CD8-positive, alpha-beta memory T cell (primary cell): ENCODE measurements at regions not wholly inside any gene's neighbourhood (a gene's known extent, or its start where the extent isn't known, plus 50 kb on each side); places are given as distances from the start of the nearest gene placed in this dataset.
"Not testable (repeated sequence)": the region's sequence is repeated elsewhere in the genome, so short reads cannot be mapped to it uniquely, and the experiment has no call there.

ENCODE experiments used
- CTCF ChIA-PET: fragments of 350-600 bp; sonication (Branson Sonifier 250); formaldehyde crosslinking; loops from one replicate; lab custom pipeline; 2021; ENCODE audit warnings: antibody characterized with exemption; lab: Charles Lee
- POLR2A ChIA-PET: fragments of 350-600 bp; sonication (Branson Sonifier 250); formaldehyde crosslinking; loops from one replicate; lab custom pipeline; 2021; ENCODE audit warnings: antibody characterized with exemption; lab: Charles Lee
- DNase-seq, 5 donors: peaks; one replicate each; pipeline versions ENCODE4 v3.0.0 to v3.0.0-alpha.2; 2020 to 2022; ENCODE audit warnings: mixed read lengths in 1 of 5
- H3K27ac ChIP-seq: one replicate; pipeline ENCODE4 v1.7.0; 2013; ENCODE audit warnings: low read depth, mild to moderate bottlenecking, low read length, moderate library complexity
- H3K27me3 ChIP-seq: 2 replicates; pipeline ENCODE4 v1.7.0; 2013; ENCODE audit warnings: low read length, mild to moderate bottlenecking; ENCODE audit not compliant: insufficient read depth, poor library complexity, severe bottlenecking
- H3K36me3 ChIP-seq: 2 replicates; pipeline ENCODE4 v1.7.0; 2013; ENCODE audit warnings: mild to moderate bottlenecking, low read length, moderate library complexity; ENCODE audit not compliant: insufficient read depth
- H3K4me1 ChIP-seq: 2 replicates; pipeline ENCODE4 v1.7.0; 2013; ENCODE audit warnings: mild to moderate bottlenecking, low read length, moderate library complexity; ENCODE audit not compliant: insufficient read depth
- H3K4me3 ChIP-seq: 2 replicates; pipeline ENCODE4 v1.7.0; 2013; ENCODE audit warnings: mild to moderate bottlenecking, low read length
- H3K9me3 ChIP-seq: 2 replicates; pipeline ENCODE4 v1.7.0; 2013; ENCODE audit warnings: mild to moderate bottlenecking, low read length
- H3K27ac Mint-ChIP-seq, 8 donors: one replicate each; pipeline ENCODE4 v1.8.0; 2020 to 2021; ENCODE audit warnings: mixed read lengths in 8 of 8, mild to moderate bottlenecking in 6 of 8, inconsistent platforms in 3 of 8, moderate library complexity in 3 of 8
- H3K27me3 Mint-ChIP-seq, 2 donors: one replicate each; pipeline ENCODE4 v1.8.0; 2020 to 2021; ENCODE audit warnings: mixed read lengths in 2 of 2, mild to moderate bottlenecking in 1 of 2, moderate library complexity in 1 of 2
- H3K36me3 Mint-ChIP-seq, 3 donors: one replicate each; pipeline ENCODE4 v1.8.0; 2020 to 2021; ENCODE audit warnings: mixed read lengths in 3 of 3, inconsistent platforms in 1 of 3, mild to moderate bottlenecking in 1 of 3
- H3K4me1 Mint-ChIP-seq, 3 donors: one replicate each; pipeline ENCODE4 v1.8.0; 2020 to 2021; ENCODE audit warnings: mixed read lengths in 3 of 3, inconsistent platforms in 1 of 3, mild to moderate bottlenecking in 1 of 3
- H3K4me3 Mint-ChIP-seq, 7 donors: one replicate each; pipeline ENCODE4 v1.8.0; 2020 to 2021; ENCODE audit warnings: mixed read lengths in 7 of 7, mild to moderate bottlenecking in 6 of 7, moderate library complexity in 4 of 7, inconsistent platforms in 2 of 7
- H3K9me3 Mint-ChIP-seq, 5 donors: one replicate each; pipeline ENCODE4 v1.8.0; 2020 to 2022; ENCODE audit warnings: mixed read lengths in 5 of 5, mild to moderate bottlenecking in 3 of 5, moderate library complexity in 2 of 5, inconsistent platforms in 1 of 5

DNA sequence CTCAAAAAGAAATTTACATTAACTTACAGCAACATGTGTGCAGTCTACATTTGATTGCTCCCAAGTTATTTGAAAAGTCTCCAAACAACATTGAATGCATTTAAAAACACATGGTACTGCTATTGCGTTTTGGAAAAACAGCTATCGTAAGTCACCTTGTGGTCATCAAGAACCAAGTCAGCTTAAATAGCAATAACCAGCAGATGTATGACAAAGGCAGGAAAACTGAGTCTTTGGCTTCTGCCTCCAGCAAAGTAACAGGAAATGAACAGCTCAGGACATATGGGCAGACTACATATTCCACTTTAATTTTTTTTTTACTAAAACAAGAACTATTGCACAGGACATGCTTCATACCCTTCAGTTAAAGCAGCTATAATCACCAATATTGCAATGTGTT is 580.6 kb upstream of the SPRY2 start:
- no peaks in the 10 kb centered on the region for H3K27me3 Mint-ChIP-seq
- DNase-seq, result no peak
- H3K4me3 Mint-ChIP-seq, result no peak overlapping the region
- ChIA-PET CTCF (no interaction called here), POLR2A (no interaction called here)
- Histone ChIP-seq H3K4me1 (no peaks in the 10 kb centered on the region), H3K4me3 (no peak overlapping the region), H3K36me3 (no peaks in the 10 kb centered on the region), H3K27ac (no peak overlapping the region), H3K9me3 (no peaks in the 10 kb centered on the region), H3K27me3 (no peaks in the 10 kb centered on the region)
- H3K9me3 Mint-ChIP-seq, result peaks cover 0 to 5% (median 0%) of the 10 kb centered on the region in 5 donors
- H3K36me3 Mint-ChIP-seq, result no peaks in the 10 kb centered on the region
- H3K4me1 Mint-ChIP-seq, result no peaks in the 10 kb centered on the region
- peak overlapping the region in 1 of 8 donors; percentile 22 for H3K27ac Mint-ChIP-seq

- Histone ChIP-seq H3K4me3 (no peak overlapping the region), H3K27ac (no peak overlapping the region), H3K36me3 (no peaks in the 10 kb centered on the region), H3K27me3 (no peaks in the 10 kb centered on the region), H3K9me3 (no peaks in the 10 kb centered on the region), H3K4me1 (no peaks in the 10 kb centered on the region)
- peaks cover 0 to 2% (median 0%) of the 10 kb centered on the region in 3 donors for H3K36me3 Mint-ChIP-seq
- no peak overlapping the region for H3K27ac Mint-ChIP-seq
- no peak for DNase-seq
- H3K4me1 Mint-ChIP-seq, result no peaks in the 10 kb centered on the region
- ChIA-PET POLR2A (no interaction called here), CTCF (no interaction called here)
- no peaks in the 10 kb centered on the region for H3K27me3 Mint-ChIP-seq
- no peak overlapping the region for H3K4me3 Mint-ChIP-seq
- peaks cover 0 to 2% (median 0%) of the 10 kb centered on the region in 5 donors for H3K9me3 Mint-ChIP-seq
These were observed 565.9 kb upstream of the SPRY2 start for GRCh38 chr13:80906860-80907259.

DNA sequence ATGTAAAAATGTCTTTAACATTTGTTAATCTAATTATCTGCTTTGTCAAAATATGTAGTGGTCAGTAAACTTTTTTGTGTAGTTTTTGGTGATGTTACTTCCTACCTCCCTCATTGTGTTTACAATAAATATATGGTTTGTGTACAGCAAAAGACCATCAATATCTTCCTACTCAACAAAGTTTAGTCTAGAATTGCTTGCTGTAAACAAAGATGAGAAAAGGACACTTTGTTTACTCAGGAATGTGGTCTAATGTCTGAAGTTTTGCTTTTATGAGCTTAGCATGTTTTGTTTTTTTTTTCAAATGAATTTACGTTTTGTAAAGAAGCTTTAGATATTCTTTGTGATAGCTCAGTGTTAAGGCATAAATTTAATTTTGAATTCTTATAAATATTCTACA is 563.5 kb upstream of the SPRY2 start:
- CTCF ChIA-PET, result no interaction called here
- no peaks in the 10 kb centered on the region for H3K27me3 ChIP-seq
- H3K27ac Mint-ChIP-seq, result no peak overlapping the region
- POLR2A ChIA-PET, result no interaction called here
- H3K4me3 Mint-ChIP-seq, result no peak overlapping the region
- H3K4me1 Mint-ChIP-seq, result no peaks in the 10 kb centered on the region
- no peaks in the 10 kb centered on the region for H3K27me3 Mint-ChIP-seq
- H3K27ac ChIP-seq, result no peak overlapping the region
- no peak overlapping the region for H3K4me3 ChIP-seq
- H3K4me1 ChIP-seq, result no peaks in the 10 kb centered on the region
- no peaks in the 10 kb centered on the region for H3K36me3 ChIP-seq
- DNase-seq, result no peak
- H3K9me3 Mint-ChIP-seq, result peaks cover 0 to 2% (median 0%) of the 10 kb centered on the region in 5 donors
- no peaks in the 10 kb centered on the region for H3K9me3 ChIP-seq
- no peaks in the 10 kb centered on the region for H3K36me3 Mint-ChIP-seq

DNA sequence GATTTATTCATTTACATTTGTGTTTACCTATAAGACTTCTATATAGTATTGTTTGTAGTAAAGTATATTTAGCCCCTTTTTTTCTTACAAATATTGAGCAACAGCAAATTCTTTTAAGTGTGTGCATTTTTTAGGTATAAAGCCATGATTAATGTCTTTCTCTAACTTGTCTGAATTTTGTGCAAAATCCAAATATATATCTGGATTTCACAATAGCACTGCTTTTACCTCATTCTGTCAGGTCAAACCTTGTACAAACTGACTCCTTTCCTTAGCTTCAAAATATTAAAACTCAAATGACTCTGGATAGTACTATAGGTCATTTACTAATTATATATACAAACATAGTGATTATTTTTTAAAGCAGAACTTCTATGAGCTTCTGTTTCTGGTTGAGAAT is 563.0 kb upstream of the SPRY2 start:
- no peak overlapping the region for H3K27ac Mint-ChIP-seq
- CTCF ChIA-PET, result no interaction called here
- no peaks in the 10 kb centered on the region for H3K36me3 ChIP-seq

GRCh38 chr13:80901530-80901929 is 560.6 kb upstream of the SPRY2 start:
- H3K4me3 ChIP-seq, result no peak overlapping the region
- no peaks in the 10 kb centered on the region for H3K27me3 Mint-ChIP-seq
- no peaks in the 10 kb centered on the region for H3K36me3 Mint-ChIP-seq
- no peak for DNase-seq
- H3K9me3 ChIP-seq, result no peaks in the 10 kb centered on the region
- no peaks in the 10 kb centered on the region for H3K4me1 Mint-ChIP-seq
- H3K9me3 Mint-ChIP-seq, result peaks cover 0 to 8% (median 0%) of the 10 kb centered on the region in 5 donors
- H3K27ac Mint-ChIP-seq, result no peak overlapping the region
- H3K4me1 ChIP-seq, result no peaks in the 10 kb centered on the region
- no peaks in the 10 kb centered on the region for H3K27me3 ChIP-seq
- POLR2A ChIA-PET, result no interaction called here
- no peak overlapping the region for H3K4me3 Mint-ChIP-seq
- no peak overlapping the region for H3K27ac ChIP-seq
- CTCF ChIA-PET, result no interaction called here
- H3K36me3 ChIP-seq, result no peaks in the 10 kb centered on the region

More for the DNA sequence above, 563.0 kb upstream of the SPRY2 start:
- Mint-ChIP-seq H3K4me3 (no peak overlapping the region), H3K36me3 (no peaks in the 10 kb centered on the region), H3K9me3 (no peaks in the 10 kb centered on the region), H3K4me1 (no peaks in the 10 kb centered on the region), H3K27me3 (no peaks in the 10 kb centered on the region)
- Histone ChIP-seq H3K27ac (no peak overlapping the region), H3K27me3 (no peaks in the 10 kb centered on the region), H3K4me1 (no peaks in the 10 kb centered on the region), H3K4me3 (no peak overlapping the region), H3K9me3 (no peaks in the 10 kb centered on the region)
- POLR2A ChIA-PET, result no interaction called here
- no peak for DNase-seq

- ChIA-PET CTCF (no interaction called here), POLR2A (no interaction called here)
- H3K4me1 Mint-ChIP-seq, result no peaks in the 10 kb centered on the region
- DNase-seq, result no peak
- H3K4me3 Mint-ChIP-seq, result no peak overlapping the region
- H3K27me3 Mint-ChIP-seq, result no peaks in the 10 kb centered on the region
- no peaks in the 10 kb centered on the region for H3K27me3 ChIP-seq
- H3K36me3 Mint-ChIP-seq, result no peaks in the 10 kb centered on the region
- H3K27ac ChIP-seq, result no peak overlapping the region
- peaks cover 0 to 8% (median 0%) of the 10 kb centered on the region in 5 donors for H3K9me3 Mint-ChIP-seq
- no peaks in the 10 kb centered on the region for H3K9me3 ChIP-seq
- no peak overlapping the region for H3K4me3 ChIP-seq
- no peaks in the 10 kb centered on the region for H3K36me3 ChIP-seq
- H3K27ac Mint-ChIP-seq, result no peak overlapping the region
- H3K4me1 ChIP-seq, result no peaks in the 10 kb centered on the region
These were observed 560.2 kb upstream of the SPRY2 start for GRCh38 chr13:80901111-80901510.

DNA sequence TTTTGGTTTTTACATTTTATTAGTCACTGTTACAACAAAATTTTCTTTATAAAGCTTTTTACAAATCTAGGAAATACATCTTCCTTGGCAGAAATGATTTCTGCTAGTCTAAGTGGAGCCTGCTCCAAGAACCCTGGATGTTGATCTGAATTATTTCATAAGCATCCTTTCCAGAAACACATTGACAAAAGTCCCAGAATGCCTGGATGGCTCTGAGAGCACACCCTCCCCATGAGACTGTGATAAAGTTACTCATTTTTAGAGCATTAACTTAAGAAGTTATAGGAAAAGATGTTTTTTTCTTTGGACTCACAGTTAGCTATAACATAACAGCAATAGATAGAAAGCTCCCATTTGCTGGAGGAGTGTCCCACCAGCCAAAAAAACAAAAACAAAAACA is 559.6 kb upstream of the SPRY2 start:
- Histone ChIP-seq H3K4me3 (no peak overlapping the region), H3K9me3 (no peaks in the 10 kb centered on the region), H3K36me3 (no peaks in the 10 kb centered on the region), H3K27ac (no peak overlapping the region), H3K4me1 (no peaks in the 10 kb centered on the region), H3K27me3 (no peaks in the 10 kb centered on the region)
- Mint-ChIP-seq H3K4me3 (no peak overlapping the region), H3K4me1 (no peaks in the 10 kb centered on the region), H3K27ac (no peak overlapping the region), H3K27me3 (no peaks in the 10 kb centered on the region), H3K36me3 (no peaks in the 10 kb centered on the region), H3K9me3 (peaks cover 0 to 8% (median 0%) of the 10 kb centered on the region in 5 donors)
- ChIA-PET CTCF (no interaction called here), POLR2A (no interaction called here)
- DNase-seq, result no peak

- POLR2A ChIA-PET, H3K27me3 ChIP-seq, H3K4me1 Mint-ChIP-seq, CTCF ChIA-PET, H3K36me3 ChIP-seq, H3K9me3 ChIP-seq, H3K4me3 Mint-ChIP-seq, H3K4me3 ChIP-seq, H3K27ac ChIP-seq, H3K36me3 Mint-ChIP-seq, DNase-seq, H3K4me1 ChIP-seq, H3K27ac Mint-ChIP-seq, H3K27me3 Mint-ChIP-seq: not testable (repeated sequence)
- peaks cover 0 to 13% (median 0%) of the 10 kb centered on the region in 5 donors for H3K9me3 Mint-ChIP-seq
These were observed 556.7 kb upstream of the SPRY2 start for GRCh38 chr13:80897641-80898040.

- no peaks in the 10 kb centered on the region for H3K4me1 ChIP-seq
- no peaks in the 10 kb centered on the region for H3K36me3 Mint-ChIP-seq
- H3K4me3 ChIP-seq, result no peak overlapping the region
- H3K27ac Mint-ChIP-seq, result no peak overlapping the region
- ChIA-PET CTCF (no interaction called here), POLR2A (no interaction called here)
- H3K36me3 ChIP-seq, result no peaks in the 10 kb centered on the region
- no peaks in the 10 kb centered on the region for H3K27me3 ChIP-seq
- no peaks in the 10 kb centered on the region for H3K27me3 Mint-ChIP-seq
- no peak overlapping the region for H3K27ac ChIP-seq
- no peaks in the 10 kb centered on the region for H3K4me1 Mint-ChIP-seq
- peaks cover 0 to 14% (median 0%) of the 10 kb centered on the region in 5 donors for H3K9me3 Mint-ChIP-seq
- no peak for DNase-seq
- H3K9me3 ChIP-seq, result no peaks in the 10 kb centered on the region
- H3K4me3 Mint-ChIP-seq, result no peak overlapping the region
These were observed 554.0 kb upstream of the SPRY2 start for GRCh38 chr13:80894917-80895316.
